LNCAP (cell line): ENCODE measurements at regions not wholly inside any gene's neighbourhood (a gene's known extent, or its start where the extent isn't known, plus 50 kb on each side); places are given as distances from the start of the nearest gene placed in this dataset.

ENCODE experiments used
- TF ChIP-seq, protein P1 (sequence below): fragments of 450-650 bp; IDR thresholded peaks from 2 replicates; pipeline ENCODE4 v1.5.1; 2017; ENCODE audit warnings: mild to moderate bottlenecking

DNA sequence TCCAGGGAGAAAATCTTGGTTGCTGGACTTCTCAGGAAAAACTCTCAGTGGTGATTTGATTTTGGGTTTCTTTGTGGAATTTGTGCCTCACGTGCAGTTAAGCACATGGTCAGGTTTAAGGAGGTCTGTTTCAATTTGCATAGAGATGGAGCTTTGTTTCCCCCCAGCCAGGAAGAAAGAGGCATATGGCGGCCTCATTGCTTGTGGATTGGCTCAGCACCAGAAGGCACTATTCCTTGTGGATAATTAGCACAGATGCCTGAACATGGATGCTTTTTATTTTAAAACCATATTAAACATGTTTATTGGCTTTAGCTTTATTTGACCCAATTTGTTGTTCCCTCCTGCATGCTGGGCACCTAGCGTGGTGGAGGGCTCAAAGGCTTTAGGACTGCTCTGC lies 125.1 kb upstream of the RGMA start:
- TF ChIP-seq, protein P1, sequence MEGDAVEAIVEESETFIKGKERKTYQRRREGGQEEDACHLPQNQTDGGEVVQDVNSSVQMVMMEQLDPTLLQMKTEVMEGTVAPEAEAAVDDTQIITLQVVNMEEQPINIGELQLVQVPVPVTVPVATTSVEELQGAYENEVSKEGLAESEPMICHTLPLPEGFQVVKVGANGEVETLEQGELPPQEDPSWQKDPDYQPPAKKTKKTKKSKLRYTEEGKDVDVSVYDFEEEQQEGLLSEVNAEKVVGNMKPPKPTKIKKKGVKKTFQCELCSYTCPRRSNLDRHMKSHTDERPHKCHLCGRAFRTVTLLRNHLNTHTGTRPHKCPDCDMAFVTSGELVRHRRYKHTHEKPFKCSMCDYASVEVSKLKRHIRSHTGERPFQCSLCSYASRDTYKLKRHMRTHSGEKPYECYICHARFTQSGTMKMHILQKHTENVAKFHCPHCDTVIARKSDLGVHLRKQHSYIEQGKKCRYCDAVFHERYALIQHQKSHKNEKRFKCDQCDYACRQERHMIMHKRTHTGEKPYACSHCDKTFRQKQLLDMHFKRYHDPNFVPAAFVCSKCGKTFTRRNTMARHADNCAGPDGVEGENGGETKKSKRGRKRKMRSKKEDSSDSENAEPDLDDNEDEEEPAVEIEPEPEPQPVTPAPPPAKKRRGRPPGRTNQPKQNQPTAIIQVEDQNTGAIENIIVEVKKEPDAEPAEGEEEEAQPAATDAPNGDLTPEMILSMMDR, result no peak

DNA sequence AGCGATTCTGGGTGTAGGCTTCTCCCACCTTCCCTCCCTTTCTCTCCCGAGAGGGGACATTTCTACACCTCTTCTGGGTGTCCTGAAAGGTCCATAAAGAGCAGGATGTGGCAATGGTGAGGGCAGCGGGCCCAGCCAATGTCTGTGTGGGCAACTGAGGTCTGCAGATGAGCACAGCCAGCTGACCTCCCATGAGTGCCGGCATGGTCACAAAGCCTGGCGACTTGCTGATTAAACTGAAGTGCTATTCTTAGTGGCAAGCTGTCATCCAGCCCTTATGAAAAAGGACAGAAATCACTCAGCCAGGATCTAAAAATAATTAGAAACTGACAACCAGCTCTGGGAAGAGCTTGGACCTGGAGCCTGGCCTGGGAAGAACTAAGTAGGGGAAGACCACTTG lies 124.3 kb upstream of the RGMA start:
- TF ChIP-seq, protein P1, result no peak

DNA sequence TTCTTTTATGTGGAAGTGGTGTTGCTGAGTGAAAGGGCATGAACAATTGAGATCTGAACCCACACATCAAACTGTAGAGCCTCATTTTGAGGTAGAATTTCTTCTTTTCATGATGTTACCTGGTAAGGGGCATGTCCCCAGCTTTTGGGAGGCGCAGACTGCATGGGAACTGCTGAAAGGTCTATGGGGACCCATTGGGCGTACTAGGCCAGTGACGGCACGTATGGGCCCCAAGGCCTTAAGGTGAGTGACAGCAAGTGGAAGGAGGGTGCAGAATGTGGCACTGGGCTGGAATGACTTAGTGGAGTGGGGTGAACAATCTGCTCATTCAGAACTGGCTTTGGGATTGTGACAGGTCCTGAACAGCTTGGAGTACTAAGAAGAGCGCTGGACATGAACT lies 123.6 kb upstream of the RGMA start:
- TF ChIP-seq, protein P1, result no peak

DNA sequence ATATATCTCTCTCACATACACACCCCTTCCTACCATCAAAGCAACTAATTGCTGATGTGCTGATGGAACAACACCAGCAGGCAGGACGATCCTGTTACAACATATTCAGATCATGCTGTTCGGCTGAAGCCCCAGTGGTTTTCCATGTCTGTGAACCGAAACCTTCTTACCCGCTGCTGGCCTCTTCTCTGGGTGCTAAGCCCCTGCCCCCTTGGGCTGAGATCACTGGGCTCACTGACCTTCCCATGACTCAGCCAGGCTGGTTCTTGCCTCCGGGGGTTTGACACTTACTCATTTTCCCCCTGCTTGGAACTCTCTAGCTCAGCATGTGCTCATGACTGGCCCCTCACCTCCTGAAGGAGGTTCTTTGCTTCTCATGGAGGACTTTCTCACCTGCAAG lies 122.0 kb upstream of the RGMA start:
- TF ChIP-seq, protein P1, result no peak

DNA sequence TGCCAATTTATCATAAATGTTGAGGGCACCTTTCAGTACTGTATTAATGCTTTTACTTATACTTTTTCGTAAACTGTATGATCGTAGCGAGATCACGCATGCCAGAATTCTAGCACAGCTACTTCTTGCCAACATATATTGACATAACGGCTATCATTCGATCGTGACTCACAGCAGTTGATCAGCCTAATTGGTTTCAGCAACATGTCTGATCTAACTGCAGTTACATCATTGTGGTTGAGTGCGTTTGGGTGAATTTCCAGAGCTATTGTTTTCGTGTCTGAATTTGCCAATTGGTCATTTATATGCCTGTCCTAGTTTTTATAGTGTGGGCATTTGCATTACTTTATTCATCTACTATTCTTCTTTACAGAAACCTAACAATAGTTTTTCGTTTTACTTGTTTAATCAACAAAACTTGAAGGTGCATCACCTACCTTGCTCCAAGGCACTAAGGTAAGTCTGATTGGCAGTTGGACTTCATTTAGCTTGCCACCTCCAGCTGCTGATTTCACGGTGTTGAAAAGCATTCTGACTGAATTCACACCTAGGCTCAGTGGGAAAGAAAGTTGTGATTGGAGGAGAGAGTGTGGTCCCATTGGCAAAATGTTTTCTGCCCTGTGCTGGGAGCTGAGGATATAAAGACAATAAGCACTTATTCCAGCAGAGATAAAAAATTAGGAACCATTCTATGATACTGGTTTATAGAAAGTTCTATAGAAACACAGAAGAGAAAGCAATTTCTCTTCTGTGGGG lies 120.9 kb upstream of the RGMA start:
- TF ChIP-seq, protein P1, result no peak

DNA sequence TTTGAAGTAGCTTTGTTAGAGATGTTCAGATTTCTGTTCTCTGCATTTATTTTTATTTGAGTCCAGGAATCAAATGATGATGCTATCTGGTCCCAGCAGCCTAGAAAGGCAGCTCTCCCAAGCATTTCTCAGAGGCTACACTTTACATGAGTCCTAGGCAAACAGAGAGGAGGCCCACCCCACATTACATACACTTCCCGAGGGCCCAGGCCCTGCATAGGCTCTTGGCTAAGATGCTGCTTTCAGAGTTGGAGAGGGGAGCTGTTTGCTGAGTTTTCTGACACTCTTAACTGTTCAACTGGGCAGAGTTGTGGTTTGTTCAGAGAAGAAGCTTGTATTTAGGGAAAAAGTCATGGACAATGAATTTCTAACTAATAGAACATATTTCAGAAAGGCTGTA lies 117.9 kb upstream of the RGMA start:
- TF ChIP-seq, protein P1, result no peak

DNA sequence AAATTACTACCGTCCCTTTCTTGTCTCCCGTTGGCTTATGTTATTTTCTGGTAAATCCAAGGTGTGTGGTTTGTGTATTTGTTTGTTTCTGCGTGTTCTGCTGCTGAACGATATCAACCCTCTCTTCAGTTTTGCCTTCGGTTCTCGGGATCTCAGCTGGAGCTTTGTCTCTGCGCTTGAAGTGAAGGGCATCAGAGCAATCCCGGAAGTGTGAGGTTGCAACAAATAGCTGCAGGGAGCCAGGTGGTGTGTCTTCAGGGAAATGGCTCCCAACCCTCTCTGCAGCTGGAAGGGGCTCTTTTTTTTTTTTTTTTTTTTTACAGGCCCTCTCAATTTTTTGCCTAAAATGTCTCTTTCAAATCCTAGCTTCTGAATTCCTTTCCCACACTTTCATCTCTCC lies 116.4 kb upstream of the RGMA start:
- TF ChIP-seq, protein P1, result no peak

DNA sequence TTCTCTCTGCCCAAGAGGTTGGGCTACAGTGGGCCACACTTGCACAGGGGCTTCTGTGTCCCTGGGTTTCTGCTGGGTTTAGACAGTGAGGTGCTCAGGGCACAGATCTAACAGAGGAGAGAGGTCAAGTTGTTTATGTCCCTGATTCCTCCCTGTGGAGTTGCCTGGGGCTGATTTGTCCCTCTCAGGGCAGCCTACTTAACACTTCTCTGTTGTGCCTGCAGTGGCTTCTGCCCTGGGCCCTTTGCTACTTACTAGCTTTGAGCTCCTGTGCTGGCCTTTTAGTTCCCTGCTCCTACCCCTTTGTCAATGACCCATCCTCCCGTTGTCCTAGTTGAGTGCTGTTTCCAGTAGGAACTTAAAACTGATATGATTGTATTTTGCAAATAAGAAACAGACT lies 114.0 kb upstream of the RGMA start:
- TF ChIP-seq, protein P1, result no peak
